ENCODE measurements at regions not wholly inside any gene's neighbourhood (a gene's known extent, or its start where the extent isn't known, plus 50 kb on each side); places are given as distances from the start of the nearest gene placed in this dataset.

- H4K20me1 ChIP-seq (ENCODE audit: control insufficient read depth, insufficient read depth): no peaks in the 10 kb centered on the region
- no peak for FAIRE-seq
- ChIA-PET POLR2A (no interaction called here), RAD21 (ENCODE audit: unreplicated experiment) (no interaction called here), CTCF (no interaction called here), SMC1A (ENCODE audit: uncharacterized antibody, unreplicated experiment) (no interaction called here)
- no peaks in the 10 kb centered on the region for H3K4me1 ChIP-seq (ENCODE audit: control insufficient read depth, insufficient read depth, low read length)
- no peaks in the 10 kb centered on the region for H3K79me2 ChIP-seq (ENCODE audit: control insufficient read depth, insufficient read depth, low read length)
- no peak overlapping the region for H3K9ac ChIP-seq (ENCODE audit: control insufficient read depth, insufficient read depth, low read length)
- H3K9me3 ChIP-seq (replicated peaks; ENCODE audit: control insufficient read depth, insufficient read depth, low read length): no peaks in the 10 kb centered on the region
- DNase-seq (ENCODE audit: low read depth, low spot score): no peak
- 0% methylated on average over 3 of the region's 4 CpGs for WGBS (ENCODE audit: insufficient coverage, insufficient replicate concordance, low lambda C conversion rate, missing lambda C conversion rate)
- BruUV-seq (replicated peaks): no TSS peak
- intact Hi-C loops (cut with micrococcal nuclease; ENCODE audit: unreplicated experiment): no loop called here
- H3K4me3 ChIP-seq: no peak overlapping the region
- no peak overlapping the region for H2AFZ ChIP-seq (ENCODE audit: control insufficient read depth, low read depth, low read length)
- ATAC-seq: no peak
- no peaks in the 10 kb centered on the region for H3K27me3 ChIP-seq (replicated peaks in 1 of 2; ENCODE audit: control insufficient read depth in 2 of 2, insufficient read depth in 2 of 2, low read length in 1 of 2)
- no peak overlapping the region for H3K4me2 ChIP-seq (ENCODE audit: control insufficient read depth, insufficient read depth)
- no peaks in the 10 kb centered on the region for H3K36me3 ChIP-seq (ENCODE audit: control insufficient read depth in 2 of 2, insufficient read depth in 2 of 2, low read length in 1 of 2)
- H3K27ac ChIP-seq (ENCODE audit: control insufficient read depth, insufficient read depth): no peak overlapping the region
- in situ Hi-C loops (cut with MboI): no loop called here
- TF ChIP-seq TCF12 (IDR thresholded peaks at IDR 0.05; ENCODE audit: low read depth, low read length): no peak
- no peak for TF ChIP-seq IRF5 (IDR thresholded peaks at IDR 0.05; ENCODE audit: borderline replicate concordance)
- no peak for TF ChIP-seq SKIL (IDR thresholded peaks at IDR 0.05; ENCODE audit: low read depth, poor library complexity, severe bottlenecking)
- no peak for TF ChIP-seq HDAC6 (IDR thresholded peaks at IDR 0.05; ENCODE audit: unreplicated experiment)
- no peak for TF ChIP-seq CREB1 (IDR thresholded peaks at IDR 0.05; ENCODE audit: low read depth)
- TF ChIP-seq ZBTB11 (CRISPR knock-in tag; IDR thresholded peaks at IDR 0.05): no peak
- no peak for TF ChIP-seq EZH2 (IDR thresholded peaks at IDR 0.05; ENCODE audit: borderline replicate concordance, control insufficient read depth, low read depth, low read length)
- no peak for TF ChIP-seq NFXL1 (IDR thresholded peaks at IDR 0.05; ENCODE audit: borderline replicate concordance)
- no peak for TF ChIP-seq ATF3 (IDR thresholded peaks at IDR 0.05; ENCODE audit: borderline replicate concordance, extremely low read depth, low read depth, low read length)
- no peak for TF ChIP-seq RAD21 (IDR thresholded peaks at IDR 0.05; ENCODE audit: insufficient read depth, low read depth, low read length)
- no peak for TF ChIP-seq PBX3 (IDR thresholded peaks at IDR 0.05; ENCODE audit: insufficient replicate concordance, low read depth, low read length)
- TF ChIP-seq SMC3 (IDR thresholded peaks at IDR 0.05; ENCODE audit: borderline replicate concordance, low read length): no peak
- no peak for TF ChIP-seq SMARCA5 (IDR thresholded peaks at IDR 0.05)
- no peak for TF ChIP-seq RBBP5 (conservative IDR thresholded peaks at IDR 0.05)
- no peak for TF ChIP-seq MAX (IDR thresholded peaks at IDR 0.05; ENCODE audit: low read depth, low read length)
- TF ChIP-seq SUPT20H (IDR thresholded peaks at IDR 0.05; ENCODE audit: borderline replicate concordance, control insufficient read depth, low read depth, low read length): no peak
Measured at GRCh38 chr5:21164425-21164824, 1176.4 kb upstream of the CDH18 start.

Measured in GM12878 (cell line).